ENCODE measurements at regions not wholly inside any gene's neighbourhood (a gene's known extent, or its start where the extent isn't known, plus 50 kb on each side); places are given as distances from the start of the nearest gene placed in this dataset.

GRCh38 chr2:41936771-41937463 is 110.9 kb upstream of the PKDCC start:
- Mint-ChIP-seq H3K27ac (no peak overlapping the region), H3K36me3 (no peaks in the 10 kb centered on the region), H3K4me3 (no peak overlapping the region), H3K9me3 (no peaks in the 10 kb centered on the region), H3K27me3 (peaks cover 14% of the 10 kb centered on the region), H3K4me1 (peaks cover 5% of the 10 kb centered on the region)
- DNase-seq (ENCODE audit: low spot score in 2 of 2) = no peak
- no peak for ATAC-seq (ENCODE audit: low read depth)

- H3K4me3 Mint-ChIP-seq = no peak overlapping the region
- H3K27me3 Mint-ChIP-seq = peaks cover 18% of the 10 kb centered on the region
- ATAC-seq (ENCODE audit: low read depth) = no peak
- no peak for DNase-seq (ENCODE audit: low spot score in 2 of 2)
- no peak overlapping the region for H3K27ac Mint-ChIP-seq
- H3K36me3 Mint-ChIP-seq = no peaks in the 10 kb centered on the region
- H3K4me1 Mint-ChIP-seq = peaks cover 5% of the 10 kb centered on the region
- H3K9me3 Mint-ChIP-seq = no peaks in the 10 kb centered on the region
These were observed 110.3 kb upstream of the PKDCC start for GRCh38 chr2:41937464-41937906.

GRCh38 chr2:41937921-41938708 is 109.7 kb upstream of the PKDCC start:
- H3K9me3 Mint-ChIP-seq = no peaks in the 10 kb centered on the region
- H3K27me3 Mint-ChIP-seq = peaks cover 18% of the 10 kb centered on the region
- H3K36me3 Mint-ChIP-seq = no peaks in the 10 kb centered on the region
- H3K4me3 Mint-ChIP-seq = no peak overlapping the region
- H3K27ac Mint-ChIP-seq = no peak overlapping the region
- H3K4me1 Mint-ChIP-seq = peaks cover 5% of the 10 kb centered on the region
- ATAC-seq (ENCODE audit: low read depth) = no peak
- DNase-seq (ENCODE audit: low spot score in 2 of 2) = no peak

DNA sequence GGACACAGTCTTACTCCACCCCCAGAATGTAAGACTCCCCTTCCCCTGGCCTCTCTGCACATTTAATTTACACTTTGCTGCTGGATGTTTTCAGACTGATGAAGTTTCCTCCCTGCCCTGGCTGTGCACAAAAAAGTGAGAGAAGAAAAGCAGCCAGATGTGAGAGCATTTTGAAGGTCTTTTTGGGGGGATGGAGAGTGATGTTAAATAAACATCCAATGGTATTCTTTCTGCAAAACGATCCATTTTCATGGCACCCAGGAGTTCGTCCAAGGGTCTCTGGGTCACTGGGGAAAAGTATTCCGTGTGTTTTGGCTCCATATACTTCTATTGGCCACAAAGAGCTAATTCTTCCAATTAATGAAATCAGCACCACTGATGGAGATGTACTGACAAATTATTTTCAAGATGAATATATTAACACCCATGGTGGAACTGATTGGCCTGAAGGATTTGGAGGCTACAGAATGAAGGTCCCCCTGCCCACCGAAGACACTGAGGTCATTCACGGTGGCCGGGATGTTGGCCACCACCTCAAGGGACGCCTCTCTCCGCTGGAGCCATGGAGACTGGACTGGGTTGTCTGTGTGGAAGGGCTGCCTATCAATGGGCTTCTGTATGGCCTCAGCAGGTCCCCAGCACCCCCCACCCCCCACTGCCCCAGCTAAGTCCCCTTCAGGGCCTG is 107.6 kb upstream of the PKDCC start:
- no peak overlapping the region for H3K4me3 Mint-ChIP-seq
- no peak overlapping the region for H3K27ac Mint-ChIP-seq
- H3K27me3 Mint-ChIP-seq = peaks cover 24% of the 10 kb centered on the region
- H3K36me3 Mint-ChIP-seq = no peaks in the 10 kb centered on the region
- no peak for DNase-seq (ENCODE audit: low spot score in 2 of 2)
- no peak for ATAC-seq (ENCODE audit: low read depth)
- H3K9me3 Mint-ChIP-seq = no peaks in the 10 kb centered on the region
- H3K4me1 Mint-ChIP-seq = no peaks in the 10 kb centered on the region

DNA sequence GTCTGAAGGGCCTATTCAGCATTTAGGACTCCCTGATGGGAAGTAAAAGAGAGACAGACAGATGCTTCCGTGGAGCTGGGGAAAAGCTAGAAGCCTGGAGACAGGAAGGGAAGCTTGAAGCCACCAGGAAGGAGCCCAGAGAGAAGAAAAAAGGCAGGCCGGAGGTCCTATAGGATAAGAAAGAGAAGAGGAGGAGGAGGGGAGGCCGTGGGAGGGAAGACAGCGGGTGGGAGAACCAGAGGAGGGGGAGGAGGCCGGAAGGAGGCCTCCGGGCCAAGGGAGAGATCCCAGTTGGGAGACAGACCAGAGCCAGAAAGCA is 107.1 kb upstream of the PKDCC start:
- DNase-seq (ENCODE audit: low spot score in 2 of 2) (no peak), ATAC-seq (ENCODE audit: low read depth) (no peak)
- Mint-ChIP-seq H3K27ac (no peak overlapping the region), H3K36me3 (no peaks in the 10 kb centered on the region), H3K4me3 (no peak overlapping the region), H3K4me1 (no peaks in the 10 kb centered on the region), H3K9me3 (no peaks in the 10 kb centered on the region), H3K27me3 (peaks cover 24% of the 10 kb centered on the region)

GRCh38 chr2:41941831-41942230 is 106.0 kb upstream of the PKDCC start:
- no peak overlapping the region for H3K4me3 Mint-ChIP-seq
- ATAC-seq (ENCODE audit: low read depth) = no peak
- no peaks in the 10 kb centered on the region for H3K9me3 Mint-ChIP-seq
- H3K4me1 Mint-ChIP-seq = no peaks in the 10 kb centered on the region
- peaks cover 26% of the 10 kb centered on the region for H3K27me3 Mint-ChIP-seq
- no peak overlapping the region for H3K27ac Mint-ChIP-seq
- no peaks in the 10 kb centered on the region for H3K36me3 Mint-ChIP-seq
- no peak for DNase-seq (ENCODE audit: low spot score in 2 of 2)

GRCh38 chr2:41942278-41942677 is 105.5 kb upstream of the PKDCC start:
- H3K4me3 Mint-ChIP-seq = no peak overlapping the region
- H3K27ac Mint-ChIP-seq = no peak overlapping the region
- H3K4me1 Mint-ChIP-seq = no peaks in the 10 kb centered on the region
- H3K27me3 Mint-ChIP-seq = peaks cover 25% of the 10 kb centered on the region
- H3K9me3 Mint-ChIP-seq = no peaks in the 10 kb centered on the region
- no peaks in the 10 kb centered on the region for H3K36me3 Mint-ChIP-seq
- ATAC-seq (ENCODE audit: low read depth) = no peak
- no peak for DNase-seq (ENCODE audit: low spot score in 2 of 2)

GRCh38 chr2:41943159-41943558 is 104.7 kb upstream of the PKDCC start:
- Mint-ChIP-seq H3K27ac (no peak overlapping the region), H3K27me3 (peaks cover 25% of the 10 kb centered on the region), H3K9me3 (no peaks in the 10 kb centered on the region), H3K4me1 (no peaks in the 10 kb centered on the region), H3K36me3 (no peaks in the 10 kb centered on the region), H3K4me3 (no peak overlapping the region)
- DNase-seq (ENCODE audit: low spot score in 2 of 2) (no peak), ATAC-seq (ENCODE audit: low read depth) (no peak)

DNA sequence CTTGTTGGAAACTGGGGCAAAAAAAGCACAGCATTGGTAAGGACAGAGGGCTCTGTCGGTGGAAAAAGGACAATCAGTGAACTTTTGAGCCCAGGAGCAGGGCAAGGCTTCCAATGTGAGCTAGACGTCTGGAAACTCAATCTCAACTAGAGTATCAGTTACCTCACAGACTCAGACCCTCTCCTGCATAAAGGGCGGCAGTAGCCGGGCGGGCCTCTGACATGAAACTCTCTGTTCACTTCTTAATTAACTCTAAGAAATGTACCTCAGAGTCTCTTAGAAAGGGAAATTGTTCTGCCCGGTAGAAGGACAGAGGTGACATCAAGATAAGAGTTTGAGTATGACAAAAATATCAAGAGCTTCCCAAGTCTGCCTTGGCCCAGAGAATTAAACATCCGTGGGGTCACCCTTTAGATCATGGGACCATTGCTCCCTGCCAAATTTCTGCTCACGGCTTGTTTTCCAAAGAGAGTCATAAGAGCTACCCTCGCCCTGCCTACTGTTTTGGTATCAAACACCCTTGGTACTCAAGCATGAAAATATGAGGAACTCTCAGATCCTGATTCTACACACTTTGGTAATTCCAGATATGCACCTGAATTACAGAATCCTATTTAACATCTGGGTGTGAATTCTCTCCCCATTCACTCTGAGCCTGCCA is 103.5 kb upstream of the PKDCC start:
- H3K27ac Mint-ChIP-seq = no peak overlapping the region
- no peaks in the 10 kb centered on the region for H3K9me3 Mint-ChIP-seq
- ATAC-seq (ENCODE audit: low read depth) = no peak
- H3K36me3 Mint-ChIP-seq = no peaks in the 10 kb centered on the region
- no peak overlapping the region for H3K4me3 Mint-ChIP-seq
- no peak for DNase-seq (ENCODE audit: low spot score in 2 of 2)
- H3K4me1 Mint-ChIP-seq = no peaks in the 10 kb centered on the region
- H3K27me3 Mint-ChIP-seq = peaks cover 21% of the 10 kb centered on the region

- ATAC-seq (ENCODE audit: low read depth) (no peak), DNase-seq (ENCODE audit: low spot score in 2 of 2) (no peak)
- Mint-ChIP-seq H3K9me3 (no peaks in the 10 kb centered on the region), H3K4me1 (peaks cover 5% of the 10 kb centered on the region), H3K27ac (no peak overlapping the region), H3K27me3 (peaks cover 11% of the 10 kb centered on the region), H3K4me3 (no peak overlapping the region), H3K36me3 (no peaks in the 10 kb centered on the region)
These were observed 100.0 kb upstream of the PKDCC start for GRCh38 chr2:41947701-41948396.

DNA sequence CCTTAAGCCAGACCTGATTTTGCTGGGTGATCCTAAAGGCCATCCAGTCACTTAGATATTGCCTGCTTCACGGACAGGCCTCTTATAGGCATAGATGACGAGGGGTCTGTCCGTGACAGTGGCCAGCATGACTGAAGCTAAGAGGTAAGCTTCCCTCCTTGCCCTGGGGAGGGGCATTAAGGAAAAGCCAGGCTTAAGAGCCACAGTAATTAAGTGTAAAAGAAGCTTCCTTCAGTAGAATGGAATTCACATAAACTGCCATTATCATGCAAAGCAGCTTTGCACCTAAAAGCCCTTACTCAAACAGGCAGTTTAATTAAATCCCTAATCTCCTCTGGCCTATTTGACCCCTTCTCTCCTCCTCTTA is 99.4 kb upstream of the PKDCC start:
- peaks cover 7% of the 10 kb centered on the region for H3K4me1 Mint-ChIP-seq
- no peaks in the 10 kb centered on the region for H3K36me3 Mint-ChIP-seq
- DNase-seq (ENCODE audit: low spot score in 2 of 2) (no peak), ATAC-seq (ENCODE audit: low read depth) (no peak)
- peaks cover 11% of the 10 kb centered on the region for H3K27me3 Mint-ChIP-seq
- H3K27ac Mint-ChIP-seq = no peak overlapping the region
- no peak overlapping the region for H3K4me3 Mint-ChIP-seq
- H3K9me3 Mint-ChIP-seq = no peaks in the 10 kb centered on the region

DNA sequence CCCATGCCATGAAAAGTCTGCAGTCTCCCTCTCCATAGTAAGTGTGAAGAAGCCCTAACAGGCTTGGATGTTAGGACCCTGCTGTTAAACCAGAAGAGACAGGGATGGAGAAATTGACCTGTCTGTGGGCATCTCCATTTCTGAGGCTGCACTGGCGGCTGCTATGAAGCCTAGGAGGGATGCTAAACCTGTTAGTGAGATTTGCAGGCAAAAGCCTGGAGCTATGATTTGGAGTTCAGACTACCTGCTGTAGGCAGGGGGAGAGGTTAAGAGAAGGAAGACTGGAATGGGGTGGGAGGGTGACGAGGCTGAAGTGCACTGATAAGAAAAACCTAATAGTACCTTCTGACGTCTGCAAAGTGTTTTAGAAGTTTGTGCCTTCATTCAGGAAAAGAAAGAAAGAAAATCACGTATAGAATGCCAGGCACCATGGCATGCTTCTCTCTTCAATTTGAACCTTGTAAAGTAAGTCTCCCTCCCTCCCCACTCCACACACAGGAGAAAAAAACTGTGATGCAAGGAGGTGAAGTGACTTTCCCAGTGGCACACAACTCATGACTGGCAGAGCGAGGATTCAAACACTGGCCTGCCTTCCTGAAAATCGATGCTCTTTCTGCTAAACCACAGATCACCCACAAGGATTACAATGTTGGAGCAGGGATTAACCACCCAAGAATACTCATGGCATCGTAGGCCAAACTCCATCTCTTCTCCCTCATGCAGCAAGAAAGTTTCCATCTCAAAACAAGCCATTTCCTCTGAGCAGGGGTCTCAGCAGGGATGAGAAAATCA is 98.5 kb upstream of the PKDCC start:
- no peaks in the 10 kb centered on the region for H3K36me3 Mint-ChIP-seq
- H3K9me3 Mint-ChIP-seq = no peaks in the 10 kb centered on the region
- H3K4me1 Mint-ChIP-seq = peaks cover 15% of the 10 kb centered on the region
- peaks cover 5% of the 10 kb centered on the region for H3K27me3 Mint-ChIP-seq
- H3K27ac Mint-ChIP-seq = no peak overlapping the region
- DNase-seq (ENCODE audit: low spot score in 2 of 2) (no peak), ATAC-seq (ENCODE audit: low read depth) (no peak)
- H3K4me3 Mint-ChIP-seq = no peak overlapping the region

All from memory B cell (primary cell).